Sigmoid colon (tissue), 6 donors: ENCODE measurements at regions not wholly inside any gene's neighbourhood (a gene's known extent, or its start where the extent isn't known, plus 50 kb on each side); places are given as distances from the start of the nearest gene placed in this dataset.
"Not testable (repeated sequence)": the region's sequence is repeated elsewhere in the genome, so short reads cannot be mapped to it uniquely, and the experiment has no call there.

Source experiments
- DNase-seq: peaks from one replicate; pipeline ENCODE4 v3.0.0-alpha.2; 2019
- H3K27ac ChIP-seq, 4 donors: fragments of 200-600 bp; sonication (generic); one replicate each; pipeline ENCODE4 v1.5.1; 2016 to 2019; ENCODE audit warnings: mild to moderate bottlenecking in 1 of 4
- H3K27me3 ChIP-seq, 3 donors: fragments of 200-600 bp; sonication (generic); one replicate each; pipeline ENCODE4 v1.5.1; 2019; ENCODE audit warnings: mild to moderate bottlenecking in 1 of 3
- H3K36me3 ChIP-seq, 4 donors: fragments of 200-600 bp; sonication (generic); one replicate each; pipeline ENCODE4 v1.5.1; 2016 to 2019
- H3K4me1 ChIP-seq, 4 donors: fragments of 200-600 bp; sonication (generic); one replicate each; pipeline ENCODE4 v1.5.1; 2017 to 2019
- H3K4me3 ChIP-seq, 4 donors: fragments of 200-600 bp; sonication (generic); one replicate each; pipeline ENCODE4 v1.5.1; 2017 to 2019; ENCODE audit warnings: mild to moderate bottlenecking in 2 of 4, moderate library complexity in 1 of 4
- H3K9me3 ChIP-seq, 4 donors: fragments of 200-600 bp in 3 of 4; sonication (generic) in 3 of 4; one replicate each; pipeline versions ENCODE4 v1.5.1 to v1.6.1; 2013 to 2019
- CTCF ChIP-seq, 4 experiments: fragments of 450-650 bp in 3 of 4; fragments of 200-600 bp in 1 of 4; IDR thresholded peaks; one replicate each; pipeline ENCODE4 v1.5.1; 2016 to 2019; ENCODE audit warnings: antibody characterized with exemption in 4 of 4, mild to moderate bottlenecking in 3 of 4, moderate library complexity in 2 of 4
- EP300 ChIP-seq, 4 donors: sonication (generic); formaldehyde crosslinking; IDR thresholded peaks; one replicate each; pipeline ENCODE4 v1.6.1; 2017; ENCODE audit warnings: antibody characterized with exemption in 4 of 4
- POLR2A ChIP-seq, 2 donors: fragments of 450-650 bp; IDR thresholded peaks; one replicate each; pipeline ENCODE4 v1.6.1; 2016; ENCODE audit warnings: antibody characterized with exemption in 2 of 2, mild to moderate bottlenecking in 2 of 2, moderate library complexity in 2 of 2
- POLR2AphosphoS5 ChIP-seq, 4 donors: sonication (generic); formaldehyde crosslinking; IDR thresholded peaks; one replicate each; pipeline ENCODE4 v1.6.1; 2017; ENCODE audit warnings: antibody characterized with exemption in 4 of 4
- WGBS, 2 donors: extraction: QIAGEN DNeasy Blood & Tissue Kit; methylation state at CpG; one replicate each; pipeline ENCODE4 v1.1.7; 2013; 5-methylcytosine and 5-hydroxymethylcytosine counted together
- intact Hi-C: fragments of 100-400 bp; cut with DNase I; formaldehyde crosslinking; loops from one replicate; pipeline ENCODE4 v1.15.1; 2023
- donor health status: healthy with polysubstance abuse.
- donor health status: healthy.

- 73 to 82% methylated on average over 5 of the region's 5 CpGs for WGBS, 2 donors
- H3K27ac ChIP-seq, result no peak overlapping the region
- DNase-seq, result no peak
- TF ChIP-seq POLR2AphosphoS5 (IDR thresholded peaks at IDR 0.05), result no peak
- TF ChIP-seq CTCF (IDR thresholded peaks at IDR 0.05), result no peak
- no peak for TF ChIP-seq POLR2A (IDR thresholded peaks at IDR 0.05)
- no peak for TF ChIP-seq EP300 (IDR thresholded peaks at IDR 0.05)
- no peaks in the 10 kb centered on the region for H3K36me3 ChIP-seq
- H3K4me3 ChIP-seq, result no peak overlapping the region
- no peaks in the 10 kb centered on the region for H3K4me1 ChIP-seq
- no peaks in the 10 kb centered on the region for H3K27me3 ChIP-seq
- H3K9me3 ChIP-seq, result no peaks in the 10 kb centered on the region
- intact Hi-C loops, result no loop called here
Observed at GRCh38 chr1:57536749-57537423, 113.0 kb upstream of the DAB1 start.

GRCh38 chr1:57532299-57532698, 108.4 kb upstream of the DAB1 start:
- Histone ChIP-seq H3K4me1 (no peaks in the 10 kb centered on the region), H3K27ac (no peak overlapping the region), H3K4me3 (no peak overlapping the region), H3K27me3 (no peaks in the 10 kb centered on the region), H3K9me3 (no peaks in the 10 kb centered on the region), H3K36me3 (no peaks in the 10 kb centered on the region)
- intact Hi-C loops, result no loop called here
- WGBS, 2 donors, result 85 to 86% methylated on average over 1 of the region's 1 CpG
- no peak for TF ChIP-seq POLR2A (IDR thresholded peaks at IDR 0.05)
- TF ChIP-seq POLR2AphosphoS5 (IDR thresholded peaks at IDR 0.05), result no peak
- no peak for TF ChIP-seq EP300 (IDR thresholded peaks at IDR 0.05)
- TF ChIP-seq CTCF (IDR thresholded peaks at IDR 0.05), result no peak
- no peak for DNase-seq

GRCh38 chr1:57530911-57531260, 107.0 kb upstream of the DAB1 start:
- H3K4me1 ChIP-seq, H3K27me3 ChIP-seq, H3K27ac ChIP-seq, intact Hi-C loops, H3K36me3 ChIP-seq, H3K4me3 ChIP-seq, H3K9me3 ChIP-seq, DNase-seq: not testable (repeated sequence)
- WGBS, 2 donors, result 40 to 53% methylated on average over 2 of the region's 2 CpGs

- DNase-seq, result no peak
- TF ChIP-seq EP300 (IDR thresholded peaks at IDR 0.05) (no peak), POLR2AphosphoS5 (IDR thresholded peaks at IDR 0.05) (no peak), POLR2A (IDR thresholded peaks at IDR 0.05) (no peak), CTCF (IDR thresholded peaks at IDR 0.05) (no peak)
- Histone ChIP-seq H3K4me1 (no peaks in the 10 kb centered on the region), H3K27ac (no peak overlapping the region), H3K4me3 (no peak overlapping the region), H3K27me3 (no peaks in the 10 kb centered on the region), H3K36me3 (no peaks in the 10 kb centered on the region), H3K9me3 (no peaks in the 10 kb centered on the region)
- 85 to 90% methylated on average over 3 of the region's 3 CpGs for WGBS, 2 donors
- intact Hi-C loops, result no loop called here
Observed at GRCh38 chr1:57530206-57530910, 106.5 kb upstream of the DAB1 start.

GRCh38 chr1:57522575-57522974, 98.7 kb upstream of the DAB1 start:
- H3K4me3 ChIP-seq, result no peak overlapping the region
- WGBS, 2 donors, result 92% methylated on average over 3 of the region's 3 CpGs
- H3K36me3 ChIP-seq, result no peaks in the 10 kb centered on the region
- H3K27ac ChIP-seq, result no peak overlapping the region
- H3K4me1 ChIP-seq, result no peaks in the 10 kb centered on the region
- TF ChIP-seq EP300 (IDR thresholded peaks at IDR 0.05), result no peak
- TF ChIP-seq CTCF (IDR thresholded peaks at IDR 0.05), result no peak
- no peak for TF ChIP-seq POLR2A (IDR thresholded peaks at IDR 0.05)
- TF ChIP-seq POLR2AphosphoS5 (IDR thresholded peaks at IDR 0.05), result no peak
- DNase-seq, result no peak
- H3K27me3 ChIP-seq, result no peaks in the 10 kb centered on the region
- intact Hi-C loops, result no loop called here
- H3K9me3 ChIP-seq, result no peaks in the 10 kb centered on the region
